ENCODE measurements at regions not wholly inside any gene's neighbourhood (a gene's known extent, or its start where the extent isn't known, plus 50 kb on each side); places are given as distances from the start of the nearest gene placed in this dataset.

DNA sequence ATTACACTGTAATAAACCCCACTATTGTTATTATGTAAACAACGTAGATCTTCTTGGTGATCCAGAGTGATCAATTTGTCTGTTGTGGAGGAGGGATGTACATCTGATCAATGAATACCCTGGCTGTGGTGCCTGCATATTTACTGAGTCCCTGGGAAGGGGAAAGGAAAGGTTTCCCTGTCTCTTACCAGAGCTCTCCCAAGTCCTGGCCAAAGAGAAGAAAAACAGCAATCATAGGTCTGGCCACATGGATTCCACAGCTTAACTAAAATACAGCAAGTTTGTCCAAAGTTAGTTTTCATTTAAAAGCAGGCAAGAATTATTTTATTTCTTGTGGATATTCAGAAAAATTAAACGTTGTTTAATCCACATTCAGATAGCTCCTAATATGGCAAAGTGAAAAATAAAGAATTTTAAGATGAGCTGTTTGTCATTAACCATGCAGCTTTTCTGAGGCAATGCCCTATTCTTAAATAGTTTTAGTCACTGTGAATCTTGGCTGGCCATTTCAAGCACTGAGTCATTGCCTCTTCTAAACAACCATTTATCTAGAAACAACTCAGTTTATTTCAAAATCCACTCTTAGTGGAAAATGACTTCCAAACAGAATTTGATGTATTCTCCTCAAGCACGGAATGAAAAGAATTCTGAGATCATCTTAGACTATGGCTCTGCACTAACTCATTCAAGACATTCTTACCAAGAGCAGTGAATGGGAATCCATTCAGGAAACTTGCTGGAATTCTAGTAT lies 1004.4 kb upstream of the CDH2 start:
- DNase-seq = no peak

DNA sequence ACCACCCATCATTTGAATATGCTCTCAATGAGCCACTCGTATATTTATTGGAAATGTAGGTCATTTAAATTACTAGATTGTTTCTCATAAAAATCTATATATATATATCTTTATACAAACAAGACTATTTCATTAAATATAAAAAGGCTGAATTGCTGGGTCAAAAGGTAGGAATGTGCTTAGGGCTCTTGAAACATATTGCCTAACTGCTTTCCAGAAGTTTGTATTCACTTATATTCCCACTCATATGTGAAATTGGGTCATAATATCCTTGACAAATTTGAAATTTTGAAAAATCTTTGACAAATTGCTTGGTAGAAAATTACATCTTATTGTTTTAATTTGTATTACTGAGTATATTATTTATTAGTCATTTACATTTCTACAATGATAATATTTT lies 999.8 kb upstream of the CDH2 start:
- no peak for DNase-seq

DNA sequence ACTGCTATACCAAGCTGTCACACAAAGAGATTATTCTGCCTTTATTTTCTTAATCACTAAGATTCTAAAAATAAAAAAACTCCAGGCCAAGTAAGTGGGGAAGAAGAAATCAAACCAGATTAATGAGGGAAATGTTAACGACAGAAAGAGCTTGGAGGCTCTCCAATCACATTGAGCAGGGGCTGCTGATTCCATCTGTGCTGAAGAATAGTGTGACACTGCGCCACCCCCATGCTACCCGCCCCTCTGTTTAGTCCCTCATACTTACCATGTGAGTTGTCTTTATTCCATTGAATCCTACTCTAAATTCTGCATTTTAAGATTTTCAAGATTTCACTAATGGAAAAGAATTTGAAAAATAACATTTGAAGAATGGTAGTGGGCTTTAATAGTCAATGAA lies 998.0 kb upstream of the CDH2 start:
- no peak for DNase-seq

DNA sequence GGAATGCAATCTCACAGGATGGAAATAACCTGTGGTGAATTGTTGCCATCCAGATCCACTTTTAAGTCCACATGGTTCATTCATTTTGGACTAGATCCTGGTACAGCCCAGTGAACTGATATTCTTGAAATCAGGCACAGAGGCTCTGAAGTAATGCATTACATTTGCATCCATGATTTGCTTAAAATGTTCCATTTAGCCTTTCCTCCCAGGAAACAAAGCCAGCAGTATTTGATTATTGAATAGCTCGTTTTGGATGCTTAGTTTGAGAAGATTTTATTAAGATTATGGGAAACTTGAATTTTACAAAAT lies 995.8 kb upstream of the CDH2 start:
- no peak for DNase-seq

DNA sequence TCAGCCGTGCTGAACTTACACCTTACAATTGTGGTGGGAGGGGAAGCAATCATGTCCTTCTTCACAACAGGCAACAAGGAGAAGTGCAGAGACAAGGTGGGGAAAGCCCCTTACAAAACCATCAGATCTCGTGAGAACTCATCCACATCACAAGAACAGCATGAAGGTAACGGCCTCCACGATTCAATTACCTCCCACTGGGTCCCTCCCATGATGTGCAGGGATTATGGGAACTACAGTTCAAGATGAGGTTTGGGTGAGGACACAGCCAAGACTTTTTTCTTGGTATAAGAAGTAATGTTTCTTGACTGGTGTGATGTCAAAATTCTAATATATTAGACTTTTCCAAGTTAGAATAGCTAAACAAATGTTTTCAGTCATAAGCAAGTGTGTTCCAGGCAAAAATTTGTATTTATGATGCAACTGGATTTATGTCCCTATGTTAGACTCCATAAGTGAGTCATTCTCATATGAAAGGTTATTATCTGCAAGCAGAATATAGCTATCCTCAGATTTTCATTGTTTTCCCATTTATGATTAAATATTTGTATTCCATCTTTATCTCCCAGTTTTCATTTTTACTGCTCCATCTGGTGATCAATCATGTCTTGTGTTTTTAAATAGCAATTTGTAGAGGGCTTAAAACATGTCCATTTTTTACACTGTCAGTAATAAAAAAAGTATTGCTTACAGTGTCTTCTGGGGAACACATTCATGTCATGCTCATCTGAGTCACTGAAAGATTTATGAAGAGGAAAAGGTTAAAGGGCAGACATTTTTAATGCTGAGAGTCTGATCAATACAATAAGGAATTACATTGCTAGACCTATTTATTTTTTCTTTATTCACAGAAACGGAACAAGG lies 995.2 kb upstream of the CDH2 start:
- DNase-seq = no peak

DNA sequence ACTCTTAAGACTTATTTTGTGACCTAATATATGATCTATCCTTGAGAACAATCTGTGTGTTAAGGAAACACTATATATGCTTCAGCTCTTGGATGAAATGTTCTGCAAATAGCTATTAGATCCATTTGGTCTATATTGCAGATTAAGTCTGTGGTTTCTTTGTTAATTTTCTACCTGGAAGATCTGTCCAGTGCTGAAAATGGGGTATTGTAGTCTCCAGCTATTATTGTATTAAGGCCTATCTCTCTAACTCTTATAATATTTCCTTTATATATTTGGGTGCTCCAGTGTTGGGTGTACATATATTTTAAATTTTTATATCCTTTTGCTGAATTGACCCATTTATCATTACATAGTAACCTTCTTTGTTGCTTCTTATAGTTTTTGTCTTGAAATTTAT lies 992.7 kb upstream of the CDH2 start:
- DNase-seq = no peak

DNA sequence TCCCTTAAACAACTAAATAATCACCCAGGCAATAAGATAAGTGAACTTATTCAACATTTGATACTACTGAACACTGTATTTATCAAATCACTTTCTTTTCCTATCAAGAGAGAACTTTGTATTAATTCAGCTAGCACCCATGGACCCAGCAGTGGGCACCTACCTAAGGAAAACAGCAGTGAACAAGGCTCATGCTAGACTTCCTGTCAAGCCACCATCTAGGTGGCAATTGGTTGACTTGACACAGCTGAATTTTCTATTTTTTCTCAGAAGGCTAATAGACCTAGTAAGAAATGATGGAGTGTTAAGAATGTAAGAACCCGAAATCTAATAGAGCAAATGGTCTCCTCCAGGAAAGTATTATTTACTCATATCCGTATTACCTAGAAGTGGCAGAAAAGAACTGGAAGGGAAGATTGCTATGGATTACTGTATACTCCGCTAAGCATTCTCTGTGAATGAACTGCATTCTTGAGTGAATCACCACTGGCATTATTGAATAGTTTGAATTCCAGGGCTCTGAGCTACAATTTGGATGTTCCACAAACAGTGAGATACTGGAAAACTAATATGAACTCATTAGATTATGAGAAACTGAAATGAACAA lies 988.2 kb upstream of the CDH2 start:
- no peak for DNase-seq

DNA sequence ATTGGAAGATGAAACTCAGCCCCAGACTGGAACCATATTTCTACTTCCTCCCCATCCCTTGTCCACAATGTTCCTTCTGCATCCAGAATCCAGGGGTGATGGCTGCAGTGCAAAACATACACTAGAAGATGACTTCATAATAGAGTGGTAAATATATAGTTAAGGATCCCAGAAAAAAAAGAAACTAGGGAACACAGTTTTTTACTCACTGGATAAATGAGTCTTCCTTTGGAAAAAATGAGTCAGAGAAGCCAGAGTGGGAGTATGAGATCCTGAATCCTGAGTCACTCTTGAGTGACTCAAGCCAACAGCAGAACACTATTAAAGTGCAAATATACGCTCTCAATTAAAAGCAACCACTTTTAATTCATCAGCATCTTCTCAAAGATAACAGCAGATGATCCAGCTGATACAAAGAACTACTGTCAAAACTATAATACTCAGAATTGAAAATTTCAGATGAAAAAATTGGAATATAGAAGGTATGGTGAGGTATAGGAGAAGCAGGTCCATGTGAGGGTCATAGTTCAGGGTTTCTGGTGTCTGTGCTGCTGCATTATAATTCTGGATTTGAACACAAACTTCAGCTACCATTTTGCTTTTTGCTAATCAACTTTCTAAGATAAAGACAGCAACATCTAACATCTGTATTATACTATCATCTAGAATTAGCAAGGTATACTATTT lies 987.2 kb upstream of the CDH2 start:
- no peak for DNase-seq

DNA sequence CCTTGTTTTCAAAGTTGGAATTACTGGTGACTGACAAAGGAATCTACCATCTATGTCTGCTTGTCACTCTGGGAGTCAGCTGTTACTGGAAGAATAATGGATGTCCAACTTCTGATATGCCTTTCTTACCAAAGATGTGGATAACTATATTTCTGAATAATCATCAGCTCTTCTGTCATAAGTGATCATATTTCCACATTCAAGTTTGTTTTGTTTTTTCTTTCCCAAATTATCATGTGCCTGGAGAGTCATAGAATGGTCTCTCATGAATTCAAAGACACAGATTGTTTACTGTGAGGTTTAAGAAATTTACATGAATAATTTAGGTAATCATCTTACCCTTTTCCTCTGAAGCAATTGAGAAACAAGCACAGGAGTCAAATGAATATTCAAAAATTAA lies 986.7 kb upstream of the CDH2 start:
- DNase-seq = no peak

DNA sequence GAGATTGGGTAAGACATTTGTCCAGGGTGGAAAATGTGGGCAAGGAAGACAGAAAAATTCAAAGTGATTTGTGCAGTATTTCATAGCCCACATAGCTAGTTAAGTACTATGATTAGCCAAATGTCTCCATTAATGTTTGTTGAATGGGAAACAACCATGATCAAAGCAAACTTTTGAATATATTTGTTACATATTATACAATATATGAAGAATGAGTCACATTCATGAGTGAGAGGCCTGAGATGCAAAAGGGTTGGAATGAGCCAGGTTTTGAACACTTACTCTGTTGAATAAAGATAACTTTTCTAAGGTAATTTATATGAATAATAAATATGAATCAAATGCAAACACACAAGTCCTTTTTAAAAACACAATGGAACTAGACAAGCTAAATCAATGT lies 984.5 kb upstream of the CDH2 start:
- DNase-seq = no peak

DNA sequence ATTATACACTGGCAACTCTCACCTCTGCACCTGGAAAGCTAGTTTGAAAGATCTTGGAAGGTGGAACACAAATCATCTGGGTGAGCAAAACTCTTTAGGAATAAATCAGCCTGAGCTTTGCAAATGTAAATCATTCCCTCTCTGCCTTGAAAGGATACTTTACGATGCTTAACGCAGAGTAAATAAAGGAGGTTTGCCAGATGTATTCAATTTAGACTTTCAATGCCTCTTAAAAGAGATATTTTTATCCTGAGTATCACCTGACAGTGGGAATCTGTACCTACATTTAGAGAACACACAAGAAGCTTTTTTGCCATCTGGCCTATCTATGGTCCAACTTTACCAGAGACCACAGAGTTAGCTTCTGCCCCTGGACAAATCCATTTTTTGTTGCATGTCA lies 983.2 kb upstream of the CDH2 start:
- DNase-seq = no peak

DNA sequence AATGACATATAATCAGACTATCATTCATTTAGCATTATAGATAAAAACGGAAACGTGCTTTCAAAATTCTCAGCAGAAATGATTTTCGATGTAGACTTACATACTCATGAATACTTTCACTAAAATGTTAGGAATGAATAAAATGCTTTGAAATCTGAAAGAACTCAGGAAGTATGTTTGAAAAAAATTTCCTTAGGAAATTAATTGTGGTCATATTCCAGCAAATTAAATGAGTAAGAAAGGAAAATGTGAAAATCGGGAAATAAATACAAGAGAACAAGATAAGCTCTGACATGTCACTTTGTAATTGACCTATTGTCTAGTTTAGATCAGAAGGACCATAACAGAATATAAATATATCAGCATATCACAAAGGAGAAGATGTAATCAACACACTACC lies 981.0 kb upstream of the CDH2 start:
- no peak for DNase-seq

DNA sequence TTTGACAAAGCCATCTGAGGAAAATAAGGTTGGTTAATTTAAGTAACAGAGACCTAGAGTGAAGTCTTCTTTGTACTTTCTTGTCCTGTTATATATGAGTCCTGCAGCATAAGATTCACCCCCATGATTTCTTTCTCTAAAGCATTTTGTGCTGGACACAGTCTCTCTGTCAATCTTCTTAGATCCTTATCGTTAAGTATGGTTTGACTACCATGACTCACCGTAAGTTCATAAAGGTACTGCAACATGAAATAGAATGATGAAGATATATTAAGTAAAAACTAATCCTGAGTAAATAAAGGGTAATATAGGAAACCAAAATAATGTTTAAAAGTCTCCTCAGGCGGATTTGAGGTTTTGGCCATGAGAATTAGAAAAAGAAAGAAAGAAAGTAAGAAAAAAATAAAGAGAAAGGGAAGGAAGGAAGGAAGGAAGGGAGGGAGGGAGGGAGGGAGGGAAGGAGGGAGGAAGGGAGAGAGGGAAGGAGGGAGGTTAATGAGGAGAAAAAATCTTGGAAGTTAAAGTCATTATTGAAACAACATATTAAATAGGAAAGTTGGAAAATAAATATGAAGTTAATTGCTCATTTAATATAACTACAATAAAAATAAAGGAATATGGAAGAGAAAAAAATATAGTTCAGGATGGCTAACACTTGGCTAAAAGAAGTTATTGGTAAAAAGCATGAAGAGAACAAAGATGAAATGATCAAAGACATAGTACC lies 980.3 kb upstream of the CDH2 start:
- no peak for DNase-seq

DNA sequence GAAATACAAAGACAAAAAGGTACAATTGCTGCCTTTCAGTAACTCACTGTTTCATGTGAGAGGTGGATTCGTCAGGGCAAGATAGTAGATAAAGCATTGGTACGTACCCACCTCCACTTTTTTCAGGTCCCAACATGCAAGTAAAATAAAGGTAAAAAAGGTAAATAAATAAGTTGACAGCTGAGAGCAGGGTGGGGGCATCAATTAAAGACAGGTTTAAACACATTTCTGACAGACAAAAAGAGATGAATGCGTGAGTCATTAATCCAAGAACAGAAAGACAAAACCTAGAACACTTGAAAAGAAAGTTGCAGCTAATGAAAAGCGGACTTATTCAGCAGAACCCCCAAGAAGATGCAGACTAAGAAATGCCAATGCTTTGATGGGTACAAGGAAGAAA lies 979.6 kb upstream of the CDH2 start:
- DNase-seq = no peak

DNA sequence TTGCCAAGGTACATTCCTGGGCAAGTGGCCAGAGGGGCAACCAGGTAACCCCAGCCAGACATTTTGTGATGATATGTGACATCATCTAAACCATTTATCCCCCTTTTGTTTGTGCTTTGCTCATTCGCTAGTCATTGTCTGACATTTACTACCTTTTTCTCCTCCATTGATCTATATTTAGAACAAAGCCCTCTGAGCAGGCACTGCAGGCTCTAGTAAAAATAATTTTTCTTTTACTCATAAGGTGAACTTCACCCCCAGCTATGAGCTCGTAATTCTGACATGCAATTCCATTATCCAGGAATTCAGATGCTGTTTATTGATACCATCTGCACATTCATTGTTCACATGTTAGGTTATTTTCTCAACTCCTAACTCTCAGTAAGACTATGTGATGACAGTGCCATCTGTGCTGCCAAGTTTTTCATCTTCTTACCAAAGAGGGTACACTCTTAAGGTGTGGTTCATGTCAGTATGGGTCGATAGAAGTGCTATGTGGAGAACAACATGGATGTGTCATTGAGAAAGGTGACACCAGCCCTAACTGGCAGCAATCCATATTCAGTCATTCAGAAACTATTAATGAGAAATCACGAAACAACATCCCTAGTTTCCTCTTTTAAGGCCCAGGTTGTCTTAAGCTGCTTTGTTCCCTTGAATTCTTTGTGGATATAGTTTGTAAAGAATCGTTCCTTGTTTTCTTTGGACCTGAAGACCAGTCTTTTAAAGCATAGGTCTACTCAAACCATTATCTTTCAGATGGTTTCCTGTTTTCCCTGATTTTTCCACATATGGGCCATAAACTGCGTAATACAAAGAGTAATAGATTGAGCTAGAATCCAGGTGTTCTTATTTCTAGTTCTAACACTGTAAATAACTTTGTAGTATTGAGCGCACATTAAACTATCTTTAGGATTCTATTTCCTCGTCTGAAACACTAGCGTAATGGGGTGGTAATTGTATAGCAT lies 978.1 kb upstream of the CDH2 start:
- DNase-seq = no peak

DNA sequence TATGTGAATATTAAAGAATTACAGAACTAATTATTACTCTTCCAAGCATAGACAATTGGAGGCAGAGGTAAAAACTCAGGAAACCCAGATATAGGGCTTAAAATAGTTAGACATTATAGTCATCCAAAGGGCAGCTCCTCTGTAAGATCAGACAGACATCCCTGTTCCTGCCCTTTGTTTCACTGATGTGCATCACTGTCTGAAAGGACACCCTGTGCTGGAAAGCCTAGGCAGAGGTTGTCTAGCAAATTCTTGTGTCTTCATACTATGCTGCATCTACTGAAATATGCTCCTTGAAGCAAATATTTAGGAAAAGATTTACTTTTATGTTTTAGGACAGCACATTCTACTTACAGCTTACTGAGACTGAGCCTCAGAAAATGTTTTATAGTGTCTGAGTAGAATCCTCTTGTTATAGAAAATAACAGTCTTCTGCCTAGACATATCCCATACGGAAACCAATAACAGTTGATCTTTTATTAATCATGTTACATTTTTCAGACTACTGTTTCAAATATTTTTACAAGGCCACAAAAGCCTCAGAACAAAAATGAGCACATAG lies 977.3 kb upstream of the CDH2 start:
- DNase-seq = no peak

DNA sequence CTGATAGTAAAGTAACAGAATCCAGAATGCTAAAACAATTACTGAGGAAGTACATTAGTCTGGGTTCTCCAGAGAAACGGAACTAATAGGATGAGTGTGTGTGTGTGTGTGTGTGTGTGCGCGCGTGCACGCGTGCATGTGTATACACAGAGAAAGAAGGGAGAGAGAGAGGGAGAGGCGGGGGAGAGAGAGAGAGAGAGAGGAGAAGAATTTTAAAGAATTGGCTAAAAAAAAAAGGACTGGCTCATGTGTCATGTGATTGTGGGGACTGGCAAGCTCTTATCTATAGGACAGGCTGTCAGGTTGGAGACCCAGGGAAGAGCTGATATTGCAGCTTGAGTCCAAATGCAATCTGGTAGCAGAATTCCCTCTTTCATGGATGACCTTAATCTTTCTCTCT lies 976.2 kb upstream of the CDH2 start:
- DNase-seq = peak in 1 of 2 donors; percentile 1

DNA sequence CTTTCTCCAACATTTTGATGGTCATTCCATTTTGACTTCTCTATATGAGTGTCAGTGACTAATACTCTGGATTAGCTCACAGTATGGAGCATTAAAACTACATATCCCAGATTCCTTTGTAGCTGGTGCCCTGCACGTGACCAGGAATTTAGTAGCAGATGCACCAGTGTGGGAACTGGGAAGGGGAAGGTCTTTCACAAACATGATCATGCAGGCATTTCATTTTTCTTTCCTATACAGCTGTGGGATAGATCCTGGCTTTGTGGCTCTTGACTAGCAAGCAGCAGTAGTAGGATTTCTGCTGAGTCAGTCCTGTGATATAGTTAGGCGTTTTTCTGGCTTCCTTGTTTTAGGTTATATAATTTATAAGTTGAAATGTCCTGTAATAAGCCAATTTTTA lies 971.0 kb upstream of the CDH2 start:
- no peak for DNase-seq

DNA sequence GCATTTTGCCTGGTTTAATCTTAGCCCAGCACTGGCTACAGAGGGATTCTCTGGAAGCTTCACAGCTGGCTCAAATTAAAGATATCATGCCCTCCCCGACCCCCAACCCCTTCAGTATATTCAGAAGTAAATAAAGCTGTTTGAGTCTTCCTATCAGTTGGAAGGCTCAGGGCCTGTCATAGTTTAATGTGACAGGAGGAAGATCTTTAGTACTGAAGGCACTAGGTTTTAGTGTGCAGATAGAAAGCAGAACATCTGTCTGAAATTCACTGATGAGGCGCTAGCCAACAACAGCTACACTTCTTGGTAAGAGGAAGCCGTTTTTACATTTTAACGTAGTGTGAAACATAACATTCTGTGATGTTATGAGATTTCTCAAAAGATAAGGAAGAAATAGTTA lies 969.1 kb upstream of the CDH2 start:
- DNase-seq = no peak

DNA sequence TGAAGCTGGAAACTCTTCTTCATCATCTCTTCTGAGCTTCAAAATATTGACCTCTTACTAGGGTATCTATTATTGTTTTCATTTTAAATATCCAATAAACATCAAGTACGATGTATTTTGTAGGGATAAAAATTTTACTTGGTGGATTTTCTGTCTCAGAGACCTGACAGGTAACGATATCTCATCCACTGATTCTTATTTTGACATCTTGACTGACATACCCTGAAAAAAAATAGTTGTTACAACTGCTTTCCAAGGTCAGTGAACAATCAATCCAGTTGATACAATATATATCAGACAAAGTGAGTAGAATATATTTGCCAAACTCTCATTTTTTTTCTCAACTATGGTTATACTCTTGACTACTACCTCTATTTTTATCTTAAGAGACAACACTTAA lies 963.7 kb upstream of the CDH2 start:
- DNase-seq = no peak

DNA sequence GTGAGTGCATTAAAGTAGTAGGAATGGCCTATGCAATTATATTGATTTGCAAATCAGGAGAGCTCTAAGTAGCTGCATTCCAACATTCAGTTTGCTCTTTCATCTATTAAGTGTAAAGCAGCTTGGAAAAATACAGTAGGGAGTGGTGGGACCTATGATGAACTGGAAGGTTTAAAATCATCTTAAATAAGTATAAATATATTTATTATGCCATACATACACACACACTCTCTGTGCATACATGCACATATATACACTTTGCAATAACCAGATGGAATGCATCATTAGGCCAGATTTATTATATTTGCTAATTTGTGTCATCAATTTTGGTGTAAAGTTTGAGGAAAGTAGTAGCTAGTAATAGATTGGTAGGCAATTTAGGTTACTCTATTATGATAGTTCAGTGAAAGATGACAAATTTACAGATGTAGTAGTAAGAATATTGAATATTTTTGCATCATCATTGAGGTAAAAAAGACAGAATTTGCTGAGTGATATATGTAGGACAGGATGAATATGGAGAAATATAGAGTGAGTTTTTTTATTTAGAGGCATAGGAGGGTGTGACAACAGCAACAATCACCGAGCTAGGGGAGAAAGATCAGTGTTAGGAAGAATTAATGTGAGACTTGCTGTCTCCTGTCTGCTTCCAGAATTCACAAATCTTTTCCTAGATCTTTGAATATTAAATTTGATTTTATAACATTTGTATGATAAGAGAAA lies 961.0 kb upstream of the CDH2 start:
- DNase-seq = no peak
